ENCODE measurements at regions not wholly inside any gene's neighbourhood (a gene's known extent, or its start where the extent isn't known, plus 50 kb on each side); places are given as distances from the start of the nearest gene placed in this dataset.

- TF ChIP-seq AHDC1 (CRISPR knock-in tag; IDR thresholded peaks at IDR 0.05; ENCODE audit: borderline replicate concordance) (peak; percentile 70; the same call in 1 of the 2 replicates), POGZ (CRISPR knock-in tag; IDR thresholded peaks at IDR 0.05) (peak; percentile 23; the same call in 1 of the 2 replicates), MXD4 (CRISPR knock-in tag; IDR thresholded peaks at IDR 0.05) (no peak), MAFG (CRISPR knock-in tag; IDR thresholded peaks at IDR 0.05) (no peak), NCOA2 (CRISPR knock-in tag; IDR thresholded peaks at IDR 0.05) (peak; percentile 52; the same call in 1 of the 2 replicates), GATAD2A (CRISPR knock-in tag; IDR thresholded peaks at IDR 0.05) (peak; percentile 22; the same call in 1 of the 2 replicates), HOMEZ (CRISPR knock-in tag; IDR thresholded peaks at IDR 0.05; ENCODE audit: low read depth) (peak; percentile 24; the same call in 1 of the 2 replicates), NR2F6 (IDR thresholded peaks at IDR 0.05) (0 out of 2 replicates have a peak, but pooled peaks have one; percentile 24), NR2F6 (CRISPR knock-in tag; IDR thresholded peaks at IDR 0.05) (no peak), ATF4 (CRISPR knock-in tag; IDR thresholded peaks at IDR 0.05) (0 out of 4 replicates have a peak, but pooled peaks of 1 of the 2 experiments have one; percentile 21), ZNF558 (CRISPR knock-in tag; IDR thresholded peaks at IDR 0.05; ENCODE audit: borderline replicate concordance) (no peak), SOX5 (CRISPR knock-in tag; IDR thresholded peaks at IDR 0.05; ENCODE audit: borderline replicate concordance) (peak; percentile 24; the same call in 1 of the 2 replicates), KDM3A (CRISPR knock-in tag; IDR thresholded peaks at IDR 0.05; ENCODE audit: low read depth) (no peak), ZNF746 (CRISPR knock-in tag; IDR thresholded peaks at IDR 0.05) (no peak), FOXP1 (IDR thresholded peaks at IDR 0.05) (no peak), FOXP1 (CRISPR knock-in tag; IDR thresholded peaks at IDR 0.05) (peak; percentile 73), HOXA9 (CRISPR knock-in tag; IDR thresholded peaks at IDR 0.05; ENCODE audit: borderline replicate concordance) (no peak), TCF7 (IDR thresholded peaks at IDR 0.05; ENCODE audit: low read depth) (peak; percentile 51; the same call in 1 of the 2 replicates), SNAPC5 (CRISPR knock-in tag; IDR thresholded peaks at IDR 0.05; ENCODE audit: borderline replicate concordance) (no peak), MED1 (CRISPR knock-in tag; IDR thresholded peaks at IDR 0.05) (peak; percentile 31; the same call in 1 of the 2 replicates), FOXA1 (IDR thresholded peaks at IDR 0.05) (peak; percentile 60; the same call in 1 of the 2 replicates), FOXA1 (CRISPR knock-in tag; IDR thresholded peaks at IDR 0.05) (peak; percentile 44; the same call in 1 of the 2 replicates), PLRG1 (conservative IDR thresholded peaks at IDR 0.05) (no peak), ELK4 (CRISPR knock-in tag; IDR thresholded peaks at IDR 0.05; ENCODE audit: borderline replicate concordance) (no peak), ZNF552 (CRISPR knock-in tag; IDR thresholded peaks at IDR 0.05; ENCODE audit: borderline replicate concordance) (no peak)
Observed at GRCh38 chr3:151630035-151630434, 103.7 kb upstream of the AADACL2 start (continued).

Data from HepG2 (cell line).